ENCODE measurements at regions not wholly inside any gene's neighbourhood (a gene's known extent, or its start where the extent isn't known, plus 50 kb on each side); places are given as distances from the start of the nearest gene placed in this dataset.

DNA sequence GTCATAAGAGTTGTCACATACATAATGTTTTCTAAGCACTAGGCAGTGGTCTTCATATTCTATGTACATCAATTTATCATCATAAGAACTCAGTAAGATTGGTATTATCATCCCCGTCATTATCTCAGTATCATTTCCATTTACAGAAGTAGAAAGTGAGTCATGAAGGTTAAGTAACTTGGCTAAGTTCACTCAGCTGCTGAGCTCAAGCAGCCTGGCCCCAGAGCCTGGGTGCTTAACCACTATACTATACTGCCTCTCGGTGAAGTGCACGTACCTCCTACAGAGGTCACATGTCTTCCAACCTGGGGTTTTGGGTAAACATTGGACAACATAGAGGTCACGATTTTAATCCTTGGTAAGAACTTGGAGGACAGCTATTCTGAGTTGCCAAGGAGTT lies 161.5 kb upstream of the GATB start:
- TF ChIP-seq, protein P1, sequence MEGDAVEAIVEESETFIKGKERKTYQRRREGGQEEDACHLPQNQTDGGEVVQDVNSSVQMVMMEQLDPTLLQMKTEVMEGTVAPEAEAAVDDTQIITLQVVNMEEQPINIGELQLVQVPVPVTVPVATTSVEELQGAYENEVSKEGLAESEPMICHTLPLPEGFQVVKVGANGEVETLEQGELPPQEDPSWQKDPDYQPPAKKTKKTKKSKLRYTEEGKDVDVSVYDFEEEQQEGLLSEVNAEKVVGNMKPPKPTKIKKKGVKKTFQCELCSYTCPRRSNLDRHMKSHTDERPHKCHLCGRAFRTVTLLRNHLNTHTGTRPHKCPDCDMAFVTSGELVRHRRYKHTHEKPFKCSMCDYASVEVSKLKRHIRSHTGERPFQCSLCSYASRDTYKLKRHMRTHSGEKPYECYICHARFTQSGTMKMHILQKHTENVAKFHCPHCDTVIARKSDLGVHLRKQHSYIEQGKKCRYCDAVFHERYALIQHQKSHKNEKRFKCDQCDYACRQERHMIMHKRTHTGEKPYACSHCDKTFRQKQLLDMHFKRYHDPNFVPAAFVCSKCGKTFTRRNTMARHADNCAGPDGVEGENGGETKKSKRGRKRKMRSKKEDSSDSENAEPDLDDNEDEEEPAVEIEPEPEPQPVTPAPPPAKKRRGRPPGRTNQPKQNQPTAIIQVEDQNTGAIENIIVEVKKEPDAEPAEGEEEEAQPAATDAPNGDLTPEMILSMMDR (IDR thresholded peaks at IDR 0.05): no peak
- TF ChIP-seq POLR2A (IDR thresholded peaks at IDR 0.05): no peak
